GM12878 (cell line): ENCODE measurements at regions not wholly inside any gene's neighbourhood (a gene's known extent, or its start where the extent isn't known, plus 50 kb on each side); places are given as distances from the start of the nearest gene placed in this dataset.

ENCODE experiments used
- ATAC-seq: fragments of 200-7000 bp; cut with Tn5 transposase; 3 replicates; pipeline ENCODE4 v1.9.1; 2020; ENCODE audit warnings: mild to moderate bottlenecking, moderate library complexity
- BruUV-seq: library from RNA; stranded (reverse); fragments of 400-500 nt; replicated peaks from 2 replicates; lab custom pipeline; 2021; lab: Mats Ljungman, UMichigan
- CTCF ChIA-PET: fragments of 300-600 bp; sonication (Branson Sonifier 250); formaldehyde crosslinking; extraction: SDS; loops from one replicate; lab custom pipeline; 2021; ENCODE audit warnings: inconsistent platforms; lab: Yijun Ruan, JAX
- POLR2A ChIA-PET: fragments of 350-600 bp; formaldehyde crosslinking; extraction: SDS; loops from one replicate; lab custom pipeline; 2021; ENCODE audit warnings: inconsistent platforms; lab: Charles Lee
- RAD21 ChIA-PET: fragments of 300-600 bp; sonication (Branson Sonifier 250); formaldehyde crosslinking; loops from one replicate; lab custom pipeline; 2023; ENCODE audit warnings: antibody characterized with exemption; ENCODE audit not compliant: unreplicated experiment; lab: Charles Lee
- SMC1A ChIA-PET: fragments of 300-600 bp; sonication (Branson Sonifier 250); formaldehyde crosslinking; loops from one replicate; lab custom pipeline; 2023; ENCODE audit not compliant: unreplicated experiment, uncharacterized antibody; lab: Charles Lee
- DNase-seq: peaks from one replicate; pipeline ENCODE4 v3.0.0-alpha.2; 2011; ENCODE audit warnings: low read depth, low spot score
- FAIRE-seq: peaks from 3 replicates; lab custom pipeline; 2011; peaks lifted over from hg19 to GRCh38; lab: Jason Lieb, UNC
- H2AFZ ChIP-seq: 2 replicates; pipeline ENCODE4 v1.6.0; 2011; ENCODE audit warnings: low read depth, low read length, control low read depth; ENCODE audit not compliant: control insufficient read depth
- H3K27ac ChIP-seq: 2 replicates; pipeline ENCODE4 v1.5.1; 2011; ENCODE audit warnings: control low read depth; ENCODE audit not compliant: control insufficient read depth, insufficient read depth
- H3K27me3 ChIP-seq, 2 experiments: replicated peaks in 1 of 2; 2 replicates each; pipeline versions ENCODE4 v1.6.0 to v1.6.1; 2011; ENCODE audit warnings: low read length in 1 of 2; ENCODE audit not compliant: control insufficient read depth in 2 of 2, insufficient read depth in 2 of 2
- H3K36me3 ChIP-seq, 2 experiments: 2 replicates each; pipeline ENCODE4 v1.5.1; 2011; ENCODE audit warnings: low read length in 1 of 2; ENCODE audit not compliant: control insufficient read depth in 2 of 2, insufficient read depth in 2 of 2
- H3K4me1 ChIP-seq: 2 replicates; pipeline ENCODE4 v1.6.1; 2011; ENCODE audit warnings: mild to moderate bottlenecking, low read length, moderate library complexity, mixed read lengths; ENCODE audit not compliant: control insufficient read depth, insufficient read depth
- H3K4me2 ChIP-seq: 2 replicates; pipeline ENCODE4 v1.6.0; 2011; ENCODE audit warnings: control low read depth; ENCODE audit not compliant: control insufficient read depth, insufficient read depth
- H3K4me3 ChIP-seq: fragments of 200-600 bp; sonication (generic); 2 replicates; pipeline ENCODE4 v1.5.1; 2016
- H3K79me2 ChIP-seq: 2 replicates; pipeline ENCODE4 v1.6.0; 2011; ENCODE audit warnings: low read length; ENCODE audit not compliant: control insufficient read depth, insufficient read depth
- H3K9ac ChIP-seq: 2 replicates; pipeline ENCODE4 v1.8.0; 2011; ENCODE audit warnings: low read length, control low read depth, mixed read lengths; ENCODE audit not compliant: control insufficient read depth, insufficient read depth
- H3K9me3 ChIP-seq: replicated peaks from 3 replicates; pipeline ENCODE4 v1.5.1; 2011; ENCODE audit warnings: mild to moderate bottlenecking, low read length; ENCODE audit not compliant: control insufficient read depth, insufficient read depth
- H4K20me1 ChIP-seq: 2 replicates; pipeline ENCODE4 v1.6.0; 2011; ENCODE audit not compliant: control insufficient read depth, insufficient read depth
- BACH1 ChIP-seq: fragments of 450-650 bp; IDR thresholded peaks from 2 replicates; pipeline ENCODE4 v1.6.1; 2017; ENCODE audit warnings: mild to moderate bottlenecking, borderline replicate concordance
- BCL11A ChIP-seq: IDR thresholded peaks from 2 replicates; pipeline ENCODE4 v1.6.1; 2011; ENCODE audit warnings: low read depth, low read length
- BMI1 ChIP-seq: fragments of 450-650 bp; IDR thresholded peaks from 2 replicates; pipeline ENCODE4 v1.6.1; 2016; ENCODE audit warnings: mild to moderate bottlenecking, moderate library complexity, borderline replicate concordance
- CBFB ChIP-seq: IDR thresholded peaks from 2 replicates; pipeline ENCODE4 v1.6.1; 2016; ENCODE audit warnings: antibody characterized with exemption, low read depth
- CBX5 ChIP-seq: sonication (generic); IDR thresholded peaks from 2 replicates; pipeline ENCODE4 v1.6.1; 2016; ENCODE audit warnings: low read depth, moderate library complexity, mild to moderate bottlenecking, inconsistent platforms
- E2F8 ChIP-seq: fragments of 450-650 bp; IDR thresholded peaks from 2 replicates; pipeline ENCODE4 v1.6.1; 2018; ENCODE audit warnings: mild to moderate bottlenecking, low read depth, moderate library complexity; ENCODE audit not compliant: partially characterized antibody
- FOXK2 ChIP-seq: fragments of 450-650 bp; IDR thresholded peaks from 2 replicates; pipeline ENCODE4 v1.6.1; 2017; ENCODE audit warnings: mild to moderate bottlenecking, moderate library complexity
- FOXM1 ChIP-seq: IDR thresholded peaks from 2 replicates; pipeline ENCODE4 v1.6.1; 2012; ENCODE audit warnings: low read depth, mild to moderate bottlenecking, inconsistent platforms, low read length, moderate library complexity
- HDAC2 ChIP-seq: fragments of 200-600 bp; sonication (generic); IDR thresholded peaks from 2 replicates; pipeline ENCODE4 v1.6.1; 2017
- KAT2A ChIP-seq: conservative IDR thresholded peaks from 2 replicates; pipeline ENCODE4 v1.6.1; 2011; ENCODE audit warnings: low read depth, low read length; ENCODE audit not compliant: control insufficient read depth
- LARP7 ChIP-seq: fragments of 450-650 bp; IDR thresholded peaks from 2 replicates; pipeline ENCODE4 v1.6.1; 2017; ENCODE audit warnings: mild to moderate bottlenecking
- MTA2 ChIP-seq: fragments of 450-650 bp; IDR thresholded peaks from 2 replicates; pipeline ENCODE4 v1.6.1; 2016; ENCODE audit warnings: low read depth, mild to moderate bottlenecking, moderate library complexity
- NFYA ChIP-seq: IDR thresholded peaks from 2 replicates; pipeline ENCODE4 v1.6.1; 2011; ENCODE audit warnings: low read depth, mild to moderate bottlenecking, low read length, improper control_type of control experiment, borderline replicate concordance
- RFX5 ChIP-seq: IDR thresholded peaks from 2 replicates; pipeline ENCODE4 v1.6.1; 2011; ENCODE audit warnings: low read depth, low read length, improper control_type of control experiment
- SMAD5 ChIP-seq: IDR thresholded peaks from 2 replicates; pipeline ENCODE4 v1.6.1; 2016; ENCODE audit warnings: antibody characterized with exemption, low read depth
- SREBF2 ChIP-seq: IDR thresholded peaks from 2 replicates; pipeline ENCODE4 v1.6.1; 2012; ENCODE audit warnings: mild to moderate bottlenecking, low read length
- WGBS: methylation state at CpG from one replicate; pipeline ENCODE4 v1.1.6; 2016; ENCODE audit warnings: low lambda C conversion rate; ENCODE audit not compliant: insufficient replicate concordance, insufficient coverage; ENCODE audit errors: missing lambda C conversion rate; 5-methylcytosine and 5-hydroxymethylcytosine counted together
- in situ Hi-C: fragments of 300-500 bp; cut with MboI; formaldehyde crosslinking; loops from 9 replicates; pipeline ENCODE4 v1.14.3; 2018; ENCODE audit warnings: mixed read lengths
- intact Hi-C: fragments of 100-400 bp; cut with micrococcal nuclease; formaldehyde crosslinking; loops from one replicate; pipeline ENCODE4 v1.14.2; 2022; ENCODE audit not compliant: unreplicated experiment
- TF ChIP-seq, protein P1 (sequence below): fragments of 450-650 bp; IDR thresholded peaks from 2 replicates; pipeline ENCODE4 v1.6.1; 2017; ENCODE audit warnings: borderline replicate concordance
- TF ChIP-seq, protein P2 (sequence below): IDR thresholded peaks from 2 replicates; pipeline ENCODE4 v1.6.1; 2012; ENCODE audit warnings: low read depth, low read length, improper control_type of control experiment
- TF ChIP-seq, protein P3 (sequence below): fragments of 450-650 bp; formaldehyde crosslinking; IDR thresholded peaks from 2 replicates; pipeline ENCODE4 v1.4.0; 2020; ENCODE audit warnings: mild to moderate bottlenecking, moderate library complexity

DNA sequence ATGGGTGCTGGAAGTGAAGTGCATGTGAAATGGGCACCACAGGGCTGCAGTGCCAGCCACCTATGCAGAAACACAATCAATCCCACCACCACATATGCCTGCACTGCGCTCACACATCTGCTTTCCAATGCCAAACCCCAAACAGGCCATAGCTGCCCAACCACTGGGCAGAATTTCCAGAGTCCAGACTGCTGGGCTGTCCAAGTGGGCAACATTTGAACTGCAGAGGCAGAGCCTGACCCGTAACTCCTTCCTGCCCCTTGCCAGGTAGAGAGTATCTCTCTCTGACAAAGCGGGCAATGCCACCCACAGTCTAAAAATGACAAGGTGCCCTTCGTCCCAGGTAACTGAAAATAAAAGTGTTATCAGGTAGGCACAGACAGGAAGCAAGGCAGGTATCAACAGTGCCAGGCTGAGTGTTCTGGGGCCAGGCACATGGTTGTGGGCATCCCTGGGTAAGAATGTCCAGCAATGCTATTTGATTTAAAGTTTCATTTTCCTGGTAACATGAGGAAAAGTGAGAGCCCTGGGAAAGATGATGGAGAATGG is 79.5 kb downstream of the FOXA2 start:
- intact Hi-C loops (no loop called here), in situ Hi-C loops (no loop called here)
- H2AFZ ChIP-seq = no peak overlapping the region
- no peaks in the 10 kb centered on the region for H3K4me1 ChIP-seq
- ChIA-PET CTCF (no interaction called here), RAD21 (no interaction called here), SMC1A (no interaction called here), POLR2A (no interaction called here)
- WGBS = 8% methylated on average over 4 of the region's 4 CpGs
- H3K9me3 ChIP-seq = no peaks in the 10 kb centered on the region
- no peaks in the 10 kb centered on the region for H4K20me1 ChIP-seq
- H3K27me3 ChIP-seq = 0 out of 4 replicates have a peak, but pooled peaks cover 0 to 4% of the 10 kb centered on the region in 2 experiments
- ATAC-seq = no peak
- no peak for TF ChIP-seq CBX5
- TF ChIP-seq CBFB = no peak
- TF ChIP-seq BACH1 = no peak
- TF ChIP-seq BCL11A = no peak
- no peak for TF ChIP-seq KAT2A
- no peak for TF ChIP-seq LARP7
- no peak for TF ChIP-seq BMI1
- TF ChIP-seq E2F8 = no peak
- TF ChIP-seq, protein P1, sequence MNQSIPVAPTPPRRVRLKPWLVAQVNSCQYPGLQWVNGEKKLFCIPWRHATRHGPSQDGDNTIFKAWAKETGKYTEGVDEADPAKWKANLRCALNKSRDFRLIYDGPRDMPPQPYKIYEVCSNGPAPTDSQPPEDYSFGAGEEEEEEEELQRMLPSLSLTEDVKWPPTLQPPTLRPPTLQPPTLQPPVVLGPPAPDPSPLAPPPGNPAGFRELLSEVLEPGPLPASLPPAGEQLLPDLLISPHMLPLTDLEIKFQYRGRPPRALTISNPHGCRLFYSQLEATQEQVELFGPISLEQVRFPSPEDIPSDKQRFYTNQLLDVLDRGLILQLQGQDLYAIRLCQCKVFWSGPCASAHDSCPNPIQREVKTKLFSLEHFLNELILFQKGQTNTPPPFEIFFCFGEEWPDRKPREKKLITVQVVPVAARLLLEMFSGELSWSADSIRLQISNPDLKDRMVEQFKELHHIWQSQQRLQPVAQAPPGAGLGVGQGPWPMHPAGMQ = no peak
- no peak for TF ChIP-seq RFX5
- no peak for TF ChIP-seq SMAD5
- TF ChIP-seq HDAC2 = no peak
- TF ChIP-seq FOXK2 = no peak
- TF ChIP-seq, protein P2, sequence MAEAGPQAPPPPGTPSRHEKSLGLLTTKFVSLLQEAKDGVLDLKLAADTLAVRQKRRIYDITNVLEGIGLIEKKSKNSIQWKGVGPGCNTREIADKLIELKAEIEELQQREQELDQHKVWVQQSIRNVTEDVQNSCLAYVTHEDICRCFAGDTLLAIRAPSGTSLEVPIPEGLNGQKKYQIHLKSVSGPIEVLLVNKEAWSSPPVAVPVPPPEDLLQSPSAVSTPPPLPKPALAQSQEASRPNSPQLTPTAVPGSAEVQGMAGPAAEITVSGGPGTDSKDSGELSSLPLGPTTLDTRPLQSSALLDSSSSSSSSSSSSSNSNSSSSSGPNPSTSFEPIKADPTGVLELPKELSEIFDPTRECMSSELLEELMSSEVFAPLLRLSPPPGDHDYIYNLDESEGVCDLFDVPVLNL = no peak
- TF ChIP-seq, protein P3, sequence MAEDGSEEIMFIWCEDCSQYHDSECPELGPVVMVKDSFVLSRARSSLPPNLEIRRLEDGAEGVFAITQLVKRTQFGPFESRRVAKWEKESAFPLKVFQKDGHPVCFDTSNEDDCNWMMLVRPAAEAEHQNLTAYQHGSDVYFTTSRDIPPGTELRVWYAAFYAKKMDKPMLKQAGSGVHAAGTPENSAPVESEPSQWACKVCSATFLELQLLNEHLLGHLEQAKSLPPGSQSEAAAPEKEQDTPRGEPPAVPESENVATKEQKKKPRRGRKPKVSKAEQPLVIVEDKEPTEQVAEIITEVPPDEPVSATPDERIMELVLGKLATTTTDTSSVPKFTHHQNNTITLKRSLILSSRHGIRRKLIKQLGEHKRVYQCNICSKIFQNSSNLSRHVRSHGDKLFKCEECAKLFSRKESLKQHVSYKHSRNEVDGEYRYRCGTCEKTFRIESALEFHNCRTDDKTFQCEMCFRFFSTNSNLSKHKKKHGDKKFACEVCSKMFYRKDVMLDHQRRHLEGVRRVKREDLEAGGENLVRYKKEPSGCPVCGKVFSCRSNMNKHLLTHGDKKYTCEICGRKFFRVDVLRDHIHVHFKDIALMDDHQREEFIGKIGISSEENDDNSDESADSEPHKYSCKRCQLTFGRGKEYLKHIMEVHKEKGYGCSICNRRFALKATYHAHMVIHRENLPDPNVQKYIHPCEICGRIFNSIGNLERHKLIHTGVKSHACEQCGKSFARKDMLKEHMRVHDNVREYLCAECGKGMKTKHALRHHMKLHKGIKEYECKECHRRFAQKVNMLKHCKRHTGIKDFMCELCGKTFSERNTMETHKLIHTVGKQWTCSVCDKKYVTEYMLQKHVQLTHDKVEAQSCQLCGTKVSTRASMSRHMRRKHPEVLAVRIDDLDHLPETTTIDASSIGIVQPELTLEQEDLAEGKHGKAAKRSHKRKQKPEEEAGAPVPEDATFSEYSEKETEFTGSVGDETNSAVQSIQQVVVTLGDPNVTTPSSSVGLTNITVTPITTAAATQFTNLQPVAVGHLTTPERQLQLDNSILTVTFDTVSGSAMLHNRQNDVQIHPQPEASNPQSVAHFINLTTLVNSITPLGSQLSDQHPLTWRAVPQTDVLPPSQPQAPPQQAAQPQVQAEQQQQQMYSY = no peak
- no peak for TF ChIP-seq FOXM1
- TF ChIP-seq NFYA = no peak
- no peak for TF ChIP-seq SREBF2
- TF ChIP-seq MTA2 = no peak
- no TSS peak for BruUV-seq
- no peak overlapping the region for H3K4me3 ChIP-seq
- no peaks in the 10 kb centered on the region for H3K79me2 ChIP-seq
- no peak overlapping the region for H3K27ac ChIP-seq
- H3K9ac ChIP-seq = no peak overlapping the region
- H3K4me2 ChIP-seq = no peak overlapping the region
- no peaks in the 10 kb centered on the region for H3K36me3 ChIP-seq
- no peak for DNase-seq
- no peak for FAIRE-seq
